GM19035 (cell line): ENCODE measurements at regions not wholly inside any gene's neighbourhood (a gene's known extent, or its start where the extent isn't known, plus 50 kb on each side); places are given as distances from the start of the nearest gene placed in this dataset.

ENCODE experiments used
- ATAC-seq: cut with Tn5 transposase; IDR thresholded peaks from one replicate; pipeline ENCODE4 v1.9.1; 2021; ENCODE audit not compliant: unreplicated experiment

GRCh38 chr3:152051501-152052404 lies 178.3 kb downstream of the SUCNR1 start:
- ATAC-seq, result no peak

GRCh38 chr3:152053866-152054265 lies 180.4 kb downstream of the SUCNR1 start:
- no peak for ATAC-seq

GRCh38 chr3:152054315-152054714 lies 180.9 kb downstream of the SUCNR1 start:
- ATAC-seq, result no peak

GRCh38 chr3:152056073-152056472 lies 182.6 kb downstream of the SUCNR1 start:
- ATAC-seq, result no peak

- ATAC-seq, result no peak
Measured at GRCh38 chr3:152056481-152056880, 183.0 kb downstream of the SUCNR1 start.

GRCh38 chr3:152056987-152057386 lies 183.5 kb downstream of the SUCNR1 start:
- no peak for ATAC-seq

- no peak for ATAC-seq
Measured at GRCh38 chr3:152058856-152059255, 185.4 kb downstream of the SUCNR1 start.

GRCh38 chr3:152060701-152061100 lies 187.3 kb downstream of the SUCNR1 start:
- ATAC-seq, result no peak

GRCh38 chr3:152061296-152061695 lies 187.9 kb downstream of the SUCNR1 start:
- ATAC-seq, result no peak

GRCh38 chr3:152069871-152070270 lies 196.4 kb downstream of the SUCNR1 start:
- no peak for ATAC-seq

- ATAC-seq, result no peak
Measured at GRCh38 chr3:152071315-152071714, 197.4 kb upstream of the MBNL1 start.

GRCh38 chr3:152071924-152072323 lies 196.8 kb upstream of the MBNL1 start:
- ATAC-seq, result no peak

- no peak for ATAC-seq
Measured at GRCh38 chr3:152073267-152073666, 195.5 kb upstream of the MBNL1 start.

GRCh38 chr3:152076148-152076547 lies 192.6 kb upstream of the MBNL1 start:
- no peak for ATAC-seq

- no peak for ATAC-seq
Measured at GRCh38 chr3:152079980-152080379, 188.7 kb upstream of the MBNL1 start.

- no peak for ATAC-seq
Measured at GRCh38 chr3:152083135-152083534, 185.6 kb upstream of the MBNL1 start.

GRCh38 chr3:152084441-152085158 lies 184.1 kb upstream of the MBNL1 start:
- no peak for ATAC-seq

- no peak for ATAC-seq
Measured at GRCh38 chr3:152087153-152087552, 181.6 kb upstream of the MBNL1 start.

GRCh38 chr3:152089528-152089927 lies 179.2 kb upstream of the MBNL1 start:
- ATAC-seq, result no peak

GRCh38 chr3:152091725-152092124 lies 177.0 kb upstream of the MBNL1 start:
- no peak for ATAC-seq

GRCh38 chr3:152093901-152094300 lies 174.8 kb upstream of the MBNL1 start:
- ATAC-seq, result no peak

GRCh38 chr3:152094406-152094805 lies 174.3 kb upstream of the MBNL1 start:
- ATAC-seq, result no peak
